ENCODE measurements at regions not wholly inside any gene's neighbourhood (a gene's known extent, or its start where the extent isn't known, plus 50 kb on each side); places are given as distances from the start of the nearest gene placed in this dataset.

GRCh38 chr5:8953016-8953415 is 592.9 kb downstream of the SEMA5A start:
- TF ChIP-seq CTCF (IDR thresholded peaks at IDR 0.05 in 8 of 11, conservative IDR thresholded peaks at IDR 0.05 in 3 of 11) (no peak), POLR2A (IDR thresholded peaks at IDR 0.05) (no peak)
